ENCODE measurements at regions not wholly inside any gene's neighbourhood (a gene's known extent, or its start where the extent isn't known, plus 50 kb on each side); places are given as distances from the start of the nearest gene placed in this dataset.

- 35% methylated on average over 8 of the region's 11 CpGs for WGBS (ENCODE audit: insufficient coverage)
- ChIA-PET CTCF (interaction anchor here (0.7 to 18.3 kb wide), 37 partner anchors 10 to 557 kb away, joined by 3 to 361 read pairs (median 5); no protein-coding TSS in a partner anchor), POLR2A (no interaction called here)
- H3K4me1 ChIP-seq (ENCODE audit: control extremely low read depth in 1 of 4, control insufficient read depth in 4 of 4, insufficient read depth in 4 of 4, low read length in 3 of 4), result peaks cover 0 to 8% (median 1%) of the 10 kb centered on the region in 4 experiments
- peak; percentile 78 to 86 (median 82) for DNase-seq
- H3K9me3 ChIP-seq (ENCODE audit: control extremely low read depth in 1 of 5, control insufficient read depth in 4 of 5, insufficient read depth in 2 of 5, low read depth in 1 of 5, low read length in 4 of 5), result no peaks in the 10 kb centered on the region
- H3K36me3 ChIP-seq (ENCODE audit: control insufficient read depth in 4 of 4, insufficient read depth in 4 of 4, low read length in 3 of 4), result no peaks in the 10 kb centered on the region
- no peaks in the 10 kb centered on the region for H3K27me3 ChIP-seq (replicated peaks in 2 of 5; ENCODE audit: control insufficient read depth in 4 of 5, insufficient read depth in 5 of 5, low read length in 4 of 5)
- no peak overlapping the region for H3K27ac ChIP-seq (ENCODE audit: insufficient read depth in 1 of 2, low read depth in 1 of 2, low read length in 2 of 2, poor library complexity in 1 of 2, severe bottlenecking in 2 of 2)
- H3K4me3 ChIP-seq (ENCODE audit: control insufficient read depth in 1 of 7, extremely low read depth in 1 of 7, insufficient read depth in 4 of 7, low read depth in 2 of 7, low read length in 6 of 7), result no peak overlapping the region
Measured at GRCh38 chr5:148733601-148734438, 79.5 kb upstream of the HTR4 start.

DNA sequence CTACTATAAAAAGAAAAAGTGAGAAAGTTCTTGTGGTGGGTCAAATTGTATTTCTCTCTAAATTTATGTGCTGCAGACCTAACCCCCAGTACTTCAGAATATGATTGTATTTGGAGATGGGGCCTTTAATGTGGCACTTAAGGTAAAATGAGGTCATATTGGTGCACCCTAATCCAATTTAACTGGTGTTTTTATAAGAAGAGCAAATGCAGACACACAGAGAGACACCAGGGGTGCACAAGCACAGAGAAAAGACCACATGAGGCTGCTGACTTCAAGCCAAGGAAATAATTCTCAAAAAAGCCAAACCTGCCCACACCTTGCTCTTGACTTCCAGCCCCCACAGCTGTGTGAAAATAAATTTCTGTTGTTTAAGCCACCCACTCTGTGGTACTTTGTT lies 80.2 kb upstream of the HTR4 start:
- Histone ChIP-seq H3K27ac (ENCODE audit: insufficient read depth in 1 of 2, low read depth in 1 of 2, low read length in 2 of 2, poor library complexity in 1 of 2, severe bottlenecking in 2 of 2) (no peak overlapping the region), H3K27me3 (replicated peaks in 2 of 5; ENCODE audit: control insufficient read depth in 4 of 5, insufficient read depth in 5 of 5, low read length in 4 of 5) (no peaks in the 10 kb centered on the region), H3K4me3 (ENCODE audit: control insufficient read depth in 1 of 7, extremely low read depth in 1 of 7, insufficient read depth in 4 of 7, low read depth in 2 of 7, low read length in 6 of 7) (no peak overlapping the region), H3K4me1 (ENCODE audit: control extremely low read depth in 1 of 4, control insufficient read depth in 4 of 4, insufficient read depth in 4 of 4, low read length in 3 of 4) (peaks cover 0 to 8% (median 1%) of the 10 kb centered on the region in 4 experiments), H3K9me3 (ENCODE audit: control extremely low read depth in 1 of 5, control insufficient read depth in 4 of 5, insufficient read depth in 2 of 5, low read depth in 1 of 5, low read length in 4 of 5) (no peaks in the 10 kb centered on the region), H3K36me3 (ENCODE audit: control insufficient read depth in 4 of 4, insufficient read depth in 4 of 4, low read length in 3 of 4) (no peaks in the 10 kb centered on the region)
- CTCF ChIA-PET, result interaction anchor here (0.9 to 18.3 kb wide), 21 partner anchors 8 to 557 kb away, joined by 3 to 361 read pairs (median 6); no protein-coding TSS in a partner anchor
- POLR2A ChIA-PET, result no interaction called here
- no peak for DNase-seq

DNA sequence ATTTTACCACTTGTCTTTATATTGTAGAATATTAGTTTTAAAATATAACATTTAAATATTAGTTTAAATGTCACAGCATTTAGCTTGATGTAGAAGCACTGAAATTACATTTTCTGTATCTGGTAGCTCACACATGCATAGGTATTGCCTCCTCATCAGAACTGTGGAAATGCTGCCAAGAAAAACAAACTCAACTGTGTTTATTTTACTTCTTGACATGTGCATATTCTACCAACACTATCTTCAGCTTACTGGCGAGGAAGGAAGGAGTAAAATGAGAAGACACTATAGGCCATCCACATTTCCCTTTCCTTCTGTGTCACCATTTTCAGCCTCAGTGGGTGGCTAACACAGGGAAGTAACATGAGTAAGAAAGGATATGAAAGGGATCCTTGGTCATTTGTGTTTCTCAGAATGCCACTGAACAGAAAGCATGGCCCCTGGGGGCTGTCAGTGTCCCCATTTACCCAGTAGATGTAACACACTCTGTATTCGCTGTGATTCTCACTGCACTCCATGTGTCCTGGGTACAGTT lies 81.0 kb upstream of the HTR4 start:
- H3K36me3 ChIP-seq (ENCODE audit: control insufficient read depth in 4 of 4, insufficient read depth in 4 of 4, low read length in 3 of 4), result no peaks in the 10 kb centered on the region
- H3K4me1 ChIP-seq (ENCODE audit: control extremely low read depth in 1 of 4, control insufficient read depth in 4 of 4, insufficient read depth in 4 of 4, low read length in 3 of 4), result peaks cover 0 to 12% (median 5%) of the 10 kb centered on the region in 4 experiments
- no peak for DNase-seq
- H3K9me3 ChIP-seq (ENCODE audit: control extremely low read depth in 1 of 5, control insufficient read depth in 4 of 5, insufficient read depth in 2 of 5, low read depth in 1 of 5, low read length in 4 of 5), result no peaks in the 10 kb centered on the region
- no peak overlapping the region for H3K4me3 ChIP-seq (ENCODE audit: control insufficient read depth in 1 of 7, extremely low read depth in 1 of 7, insufficient read depth in 4 of 7, low read depth in 2 of 7, low read length in 6 of 7)
- POLR2A ChIA-PET, result no interaction called here
- no peak overlapping the region for H3K27ac ChIP-seq (ENCODE audit: insufficient read depth in 1 of 2, low read depth in 1 of 2, low read length in 2 of 2, poor library complexity in 1 of 2, severe bottlenecking in 2 of 2)
- no CpG with 5 or more reads among the region's 2 CpGs for WGBS (ENCODE audit: insufficient coverage)
- CTCF ChIA-PET, result interaction anchor here (1.0 to 18.3 kb wide), 18 partner anchors 8 to 558 kb away, joined by 3 to 361 read pairs (median 11); no protein-coding TSS in a partner anchor
- H3K27me3 ChIP-seq (replicated peaks in 2 of 5; ENCODE audit: control insufficient read depth in 4 of 5, insufficient read depth in 5 of 5, low read length in 4 of 5), result no peaks in the 10 kb centered on the region

DNA sequence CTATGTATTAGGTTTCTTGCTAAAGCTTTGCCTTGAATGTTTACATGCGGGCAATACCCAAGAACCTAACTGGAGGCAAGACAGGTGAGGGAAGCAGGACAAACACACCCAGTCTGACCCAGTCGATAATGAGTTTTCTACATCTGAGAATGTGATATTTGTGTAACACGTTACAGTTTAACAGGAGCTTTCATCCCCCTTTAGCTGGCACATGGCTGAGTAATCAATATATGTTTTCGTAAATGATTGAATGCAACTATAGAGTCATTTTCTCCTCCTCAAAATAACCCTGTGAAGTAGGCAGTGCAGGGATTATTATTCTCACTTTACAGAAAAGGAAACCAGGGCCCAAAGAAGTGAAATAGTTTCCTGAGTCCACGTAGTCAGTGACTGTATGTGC lies 84.7 kb upstream of the HTR4 start:
- 79% methylated on average over 2 of the region's 5 CpGs for WGBS (ENCODE audit: insufficient coverage)
- CTCF ChIA-PET, result interaction anchor here (0.8 to 18.3 kb wide), 20 partner anchors 7 to 383 kb away, joined by 3 to 361 read pairs (median 7); no protein-coding TSS in a partner anchor
- no peaks in the 10 kb centered on the region for H3K9me3 ChIP-seq (ENCODE audit: control extremely low read depth in 1 of 5, control insufficient read depth in 4 of 5, insufficient read depth in 2 of 5, low read depth in 1 of 5, low read length in 4 of 5)
- H3K4me3 ChIP-seq (ENCODE audit: control insufficient read depth in 1 of 7, extremely low read depth in 1 of 7, insufficient read depth in 4 of 7, low read depth in 2 of 7, low read length in 6 of 7), result no peak overlapping the region
- POLR2A ChIA-PET, result no interaction called here
- no peak for DNase-seq
- no peak overlapping the region for H3K27ac ChIP-seq (ENCODE audit: insufficient read depth in 1 of 2, low read depth in 1 of 2, low read length in 2 of 2, poor library complexity in 1 of 2, severe bottlenecking in 2 of 2)
- peaks cover 0 to 14% (median 2%) of the 10 kb centered on the region in 4 experiments for H3K4me1 ChIP-seq (ENCODE audit: control extremely low read depth in 1 of 4, control insufficient read depth in 4 of 4, insufficient read depth in 4 of 4, low read length in 3 of 4)
- no peaks in the 10 kb centered on the region for H3K36me3 ChIP-seq (ENCODE audit: control insufficient read depth in 4 of 4, insufficient read depth in 4 of 4, low read length in 3 of 4)
- H3K27me3 ChIP-seq (replicated peaks in 2 of 5; ENCODE audit: control insufficient read depth in 4 of 5, insufficient read depth in 5 of 5, low read length in 4 of 5), result no peaks in the 10 kb centered on the region

- no peak overlapping the region for H3K4me3 ChIP-seq (ENCODE audit: control insufficient read depth in 1 of 7, extremely low read depth in 1 of 7, insufficient read depth in 4 of 7, low read depth in 2 of 7, low read length in 6 of 7)
- H3K27me3 ChIP-seq (replicated peaks in 2 of 5; ENCODE audit: control insufficient read depth in 4 of 5, insufficient read depth in 5 of 5, low read length in 4 of 5), result no peaks in the 10 kb centered on the region
- H3K36me3 ChIP-seq (ENCODE audit: control insufficient read depth in 4 of 4, insufficient read depth in 4 of 4, low read length in 3 of 4), result no peaks in the 10 kb centered on the region
- no peak overlapping the region for H3K27ac ChIP-seq (ENCODE audit: insufficient read depth in 1 of 2, low read depth in 1 of 2, low read length in 2 of 2, poor library complexity in 1 of 2, severe bottlenecking in 2 of 2)
- POLR2A ChIA-PET, result no interaction called here
- peaks cover 0 to 14% (median 2%) of the 10 kb centered on the region in 4 experiments for H3K4me1 ChIP-seq (ENCODE audit: control extremely low read depth in 1 of 4, control insufficient read depth in 4 of 4, insufficient read depth in 4 of 4, low read length in 3 of 4)
- WGBS (ENCODE audit: insufficient coverage), result 66% methylated on average over 2 of the region's 2 CpGs
- CTCF ChIA-PET, result interaction anchor here (0.8 to 18.3 kb wide), 20 partner anchors 7 to 382 kb away, joined by 3 to 361 read pairs (median 8); no protein-coding TSS in a partner anchor
- no peak for DNase-seq
- H3K9me3 ChIP-seq (ENCODE audit: control extremely low read depth in 1 of 5, control insufficient read depth in 4 of 5, insufficient read depth in 2 of 5, low read depth in 1 of 5, low read length in 4 of 5), result no peaks in the 10 kb centered on the region
Measured at GRCh38 chr5:148739524-148739923, 85.2 kb upstream of the HTR4 start.

DNA sequence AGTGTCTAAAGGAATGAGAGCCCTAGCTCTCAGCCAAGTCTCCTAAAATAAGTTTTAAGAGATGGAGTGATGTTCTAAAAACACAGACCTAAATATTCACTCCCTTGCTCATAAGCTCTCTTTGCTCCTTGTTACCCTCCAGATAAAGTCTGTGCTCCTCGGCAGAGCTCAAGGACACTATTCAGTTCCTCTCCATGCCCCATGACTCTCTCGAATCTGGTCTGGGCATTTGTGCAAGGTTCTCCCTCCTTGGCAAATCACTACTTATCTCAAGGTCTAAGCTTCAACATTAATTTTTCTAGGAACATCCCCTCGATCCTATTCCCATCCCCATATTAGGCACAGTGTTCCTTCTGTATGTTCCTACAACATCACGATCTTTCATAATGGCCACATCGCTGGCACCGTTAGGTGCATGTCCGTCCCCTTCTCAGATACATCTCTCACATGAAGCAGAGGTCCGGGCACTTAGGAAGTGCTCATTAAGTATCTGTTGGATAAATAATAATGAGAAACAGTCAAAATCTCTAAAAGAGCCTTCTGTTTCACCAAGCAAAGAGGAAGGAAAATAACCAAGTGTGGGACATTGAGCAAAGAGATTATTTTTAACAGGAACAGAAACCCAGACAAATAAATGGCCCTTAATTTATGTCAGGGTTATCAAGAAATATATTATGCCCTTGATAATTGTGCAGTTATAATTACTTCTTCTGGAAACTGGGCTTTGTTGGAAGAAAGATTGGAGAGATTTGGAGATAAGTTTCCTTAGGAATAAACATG lies 85.9 kb upstream of the HTR4 start:
- CTCF ChIA-PET, result interaction anchor here (0.7 to 18.3 kb wide), 40 partner anchors 8 to 523 kb away, joined by 3 to 361 read pairs (median 4); partner anchors contain the start of gene ADRB2
- Histone ChIP-seq H3K4me3 (ENCODE audit: control insufficient read depth in 1 of 7, extremely low read depth in 1 of 7, insufficient read depth in 4 of 7, low read depth in 2 of 7, low read length in 6 of 7) (no peak overlapping the region), H3K27ac (ENCODE audit: insufficient read depth in 1 of 2, low read depth in 1 of 2, low read length in 2 of 2, poor library complexity in 1 of 2, severe bottlenecking in 2 of 2) (no peak overlapping the region), H3K27me3 (replicated peaks in 2 of 5; ENCODE audit: control insufficient read depth in 4 of 5, insufficient read depth in 5 of 5, low read length in 4 of 5) (no peaks in the 10 kb centered on the region), H3K36me3 (ENCODE audit: control insufficient read depth in 4 of 4, insufficient read depth in 4 of 4, low read length in 3 of 4) (no peaks in the 10 kb centered on the region), H3K9me3 (ENCODE audit: control extremely low read depth in 1 of 5, control insufficient read depth in 4 of 5, insufficient read depth in 2 of 5, low read depth in 1 of 5, low read length in 4 of 5) (no peaks in the 10 kb centered on the region), H3K4me1 (ENCODE audit: control extremely low read depth in 1 of 4, control insufficient read depth in 4 of 4, insufficient read depth in 4 of 4, low read length in 3 of 4) (peaks cover 0 to 14% (median 2%) of the 10 kb centered on the region in 4 experiments)
- DNase-seq, result no peak
- 92% methylated on average over 4 of the region's 8 CpGs for WGBS (ENCODE audit: insufficient coverage)
- POLR2A ChIA-PET, result no interaction called here

All from common myeloid progenitor, CD34-positive (primary cell).